Mesothelial cell of epicardium (in vitro differentiated cells): ENCODE measurements at regions not wholly inside any gene's neighbourhood (a gene's known extent, or its start where the extent isn't known, plus 50 kb on each side); places are given as distances from the start of the nearest gene placed in this dataset.

Experiments
- DNase-seq, 2 experiments: peaks; one replicate each; pipeline ENCODE4 v3.0.0; 2021; ENCODE audit warnings: low spot score in 2 of 2; ENCODE audit not compliant: unreplicated experiment in 2 of 2
- H3K27ac Mint-ChIP-seq: 2 replicates; pipeline ENCODE4 v1.8.0; 2021; ENCODE audit warnings: mixed read lengths
- H3K27me3 Mint-ChIP-seq: 2 replicates; pipeline ENCODE4 v1.8.0; 2021; ENCODE audit warnings: low read depth, mixed read lengths
- H3K36me3 Mint-ChIP-seq: 2 replicates; pipeline ENCODE4 v1.8.0; 2021; ENCODE audit warnings: mixed read lengths
- H3K4me1 Mint-ChIP-seq: 2 replicates; pipeline ENCODE4 v1.8.0; 2021; ENCODE audit warnings: mixed read lengths
- H3K4me3 Mint-ChIP-seq: 2 replicates; pipeline ENCODE4 v1.8.0; 2021; ENCODE audit warnings: mild to moderate bottlenecking, moderate library complexity, mixed read lengths
- H3K9me3 Mint-ChIP-seq: 2 replicates; pipeline ENCODE4 v1.8.0; 2021; ENCODE audit warnings: mixed read lengths
- TF ChIP-seq, protein P1 (sequence below): fragments of 200-600 bp; sonication (generic); IDR thresholded peaks from one replicate; pipeline ENCODE4 v1.5.0; 2021; ENCODE audit warnings: antibody characterized with exemption; ENCODE audit not compliant: unreplicated experiment

DNA sequence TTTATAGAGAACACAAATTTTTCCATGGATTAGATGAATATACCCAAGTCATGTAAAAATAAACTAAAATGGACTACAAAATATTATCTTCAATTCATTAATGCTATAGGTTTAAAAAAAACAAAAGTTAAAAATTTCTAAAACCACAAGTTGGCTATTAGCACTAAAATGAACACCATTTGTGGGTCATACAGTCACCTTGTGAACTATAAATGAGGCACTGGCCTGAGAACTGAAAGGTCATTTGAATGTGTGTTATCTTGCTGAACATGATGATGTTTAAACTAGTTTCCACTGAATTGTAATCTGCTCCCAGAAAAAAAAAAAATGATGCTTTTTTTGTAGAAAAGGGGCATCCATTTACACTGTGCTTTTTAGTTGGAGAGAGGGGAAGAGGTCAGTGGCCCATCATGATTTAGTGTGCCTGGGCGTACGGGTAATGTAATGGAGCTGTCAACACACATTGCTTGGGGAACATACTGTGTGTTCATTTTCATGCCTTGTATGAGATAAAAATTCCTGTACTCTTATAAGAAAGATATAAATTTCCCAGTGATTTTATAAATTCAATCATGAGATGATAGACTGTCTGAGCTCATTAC lies 96.6 kb upstream of the FKBP1C start:
- no peaks in the 10 kb centered on the region for H3K27me3 Mint-ChIP-seq
- H3K9me3 Mint-ChIP-seq: peaks cover 6% of the 10 kb centered on the region
- no peaks in the 10 kb centered on the region for H3K36me3 Mint-ChIP-seq
- TF ChIP-seq, protein P1, sequence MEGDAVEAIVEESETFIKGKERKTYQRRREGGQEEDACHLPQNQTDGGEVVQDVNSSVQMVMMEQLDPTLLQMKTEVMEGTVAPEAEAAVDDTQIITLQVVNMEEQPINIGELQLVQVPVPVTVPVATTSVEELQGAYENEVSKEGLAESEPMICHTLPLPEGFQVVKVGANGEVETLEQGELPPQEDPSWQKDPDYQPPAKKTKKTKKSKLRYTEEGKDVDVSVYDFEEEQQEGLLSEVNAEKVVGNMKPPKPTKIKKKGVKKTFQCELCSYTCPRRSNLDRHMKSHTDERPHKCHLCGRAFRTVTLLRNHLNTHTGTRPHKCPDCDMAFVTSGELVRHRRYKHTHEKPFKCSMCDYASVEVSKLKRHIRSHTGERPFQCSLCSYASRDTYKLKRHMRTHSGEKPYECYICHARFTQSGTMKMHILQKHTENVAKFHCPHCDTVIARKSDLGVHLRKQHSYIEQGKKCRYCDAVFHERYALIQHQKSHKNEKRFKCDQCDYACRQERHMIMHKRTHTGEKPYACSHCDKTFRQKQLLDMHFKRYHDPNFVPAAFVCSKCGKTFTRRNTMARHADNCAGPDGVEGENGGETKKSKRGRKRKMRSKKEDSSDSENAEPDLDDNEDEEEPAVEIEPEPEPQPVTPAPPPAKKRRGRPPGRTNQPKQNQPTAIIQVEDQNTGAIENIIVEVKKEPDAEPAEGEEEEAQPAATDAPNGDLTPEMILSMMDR: no peak
- no peak for DNase-seq
- H3K4me3 Mint-ChIP-seq: no peak overlapping the region
- no peak overlapping the region for H3K27ac Mint-ChIP-seq
- H3K4me1 Mint-ChIP-seq: no peaks in the 10 kb centered on the region

DNA sequence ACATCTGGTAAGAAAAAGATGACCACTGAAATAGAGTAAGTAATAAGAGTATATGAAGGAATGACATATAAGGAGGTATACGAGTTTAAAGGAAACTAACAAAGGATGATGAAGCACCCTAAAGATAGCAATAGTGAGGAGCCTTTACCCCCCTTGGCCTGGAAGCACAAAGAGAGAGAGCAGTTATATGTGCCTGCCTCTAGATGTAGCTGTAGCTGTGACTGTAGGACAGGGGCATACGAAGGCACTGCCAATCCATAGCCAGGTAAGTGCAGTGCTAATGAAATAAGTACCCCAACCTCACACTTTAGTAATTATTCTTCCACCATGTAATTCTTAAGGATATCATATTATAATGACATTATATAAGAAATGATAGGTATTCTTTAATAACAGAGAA lies 90.1 kb upstream of the FKBP1C start:
- Mint-ChIP-seq H3K27me3 (no peaks in the 10 kb centered on the region), H3K4me3 (no peak overlapping the region), H3K27ac (no peak overlapping the region), H3K9me3 (no peaks in the 10 kb centered on the region), H3K4me1 (peaks cover under 1% of the 10 kb centered on the region), H3K36me3 (no peaks in the 10 kb centered on the region)
- TF ChIP-seq, protein P1: no peak
- no peak for DNase-seq

DNA sequence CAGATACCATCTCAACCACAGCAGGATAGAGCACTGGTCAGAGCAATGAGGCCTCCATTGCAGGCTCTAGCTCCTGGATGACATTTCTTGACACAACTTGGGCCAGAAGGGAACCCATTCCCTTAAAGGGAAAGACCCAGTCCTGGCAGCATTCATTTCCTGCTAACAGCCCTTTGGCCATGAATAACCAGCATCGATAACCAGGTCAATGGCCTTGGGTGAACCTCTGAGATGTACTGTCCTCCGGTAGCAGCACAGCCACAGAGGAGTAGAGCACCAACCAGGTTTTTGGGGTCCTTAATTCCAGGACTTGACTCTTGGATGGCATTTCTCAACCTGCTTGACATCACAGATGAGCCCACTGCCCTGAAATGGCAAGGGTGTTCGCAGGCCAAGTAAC lies 71.2 kb upstream of the FKBP1C start:
- H3K4me1 Mint-ChIP-seq: no peaks in the 10 kb centered on the region
- H3K27me3 Mint-ChIP-seq: no peaks in the 10 kb centered on the region
- H3K9me3 Mint-ChIP-seq: peaks cover 41% of the 10 kb centered on the region

DNA sequence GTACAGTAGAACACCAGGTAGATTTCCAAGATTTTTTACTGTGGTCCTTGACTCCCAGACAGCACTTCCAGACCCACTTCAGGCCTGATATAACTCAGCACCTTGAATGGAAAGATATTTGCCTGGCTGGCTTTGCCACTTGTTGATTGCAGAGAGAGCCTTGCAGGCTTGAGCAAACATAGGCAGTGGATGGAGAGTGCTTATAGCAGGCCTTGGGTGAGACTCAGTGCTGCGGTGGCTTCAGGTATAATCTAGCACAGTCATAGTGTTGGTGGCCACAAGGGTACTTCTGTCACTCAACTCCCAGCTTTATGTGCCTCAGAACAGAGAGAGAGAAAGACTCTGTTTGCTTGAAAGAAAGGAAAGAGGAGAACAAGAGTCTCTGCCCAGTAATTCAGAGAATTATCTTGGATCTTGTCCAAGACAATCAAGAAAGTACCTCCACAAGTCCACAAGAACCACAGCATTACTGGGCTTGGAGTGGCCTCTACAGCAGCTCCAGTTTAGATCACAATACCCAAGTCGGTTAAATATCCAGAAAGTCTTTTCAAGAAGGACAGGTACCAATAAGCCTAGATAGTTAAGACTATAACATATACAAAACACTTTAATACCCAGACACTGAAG lies 70.5 kb upstream of the FKBP1C start:
- no peak overlapping the region for H3K27ac Mint-ChIP-seq
- H3K4me1 Mint-ChIP-seq: no peaks in the 10 kb centered on the region
- no peak overlapping the region for H3K4me3 Mint-ChIP-seq
- no peak for DNase-seq
- H3K36me3 Mint-ChIP-seq: no peaks in the 10 kb centered on the region
- no peaks in the 10 kb centered on the region for H3K27me3 Mint-ChIP-seq
- H3K9me3 Mint-ChIP-seq: peaks cover 41% of the 10 kb centered on the region
- TF ChIP-seq, protein P1: no peak

More for the DNA sequence above, 71.2 kb upstream of the FKBP1C start:
- DNase-seq: no peak
- TF ChIP-seq, protein P1: no peak
- Mint-ChIP-seq H3K4me3 (no peak overlapping the region), H3K36me3 (no peaks in the 10 kb centered on the region), H3K27ac (no peak overlapping the region)

DNA sequence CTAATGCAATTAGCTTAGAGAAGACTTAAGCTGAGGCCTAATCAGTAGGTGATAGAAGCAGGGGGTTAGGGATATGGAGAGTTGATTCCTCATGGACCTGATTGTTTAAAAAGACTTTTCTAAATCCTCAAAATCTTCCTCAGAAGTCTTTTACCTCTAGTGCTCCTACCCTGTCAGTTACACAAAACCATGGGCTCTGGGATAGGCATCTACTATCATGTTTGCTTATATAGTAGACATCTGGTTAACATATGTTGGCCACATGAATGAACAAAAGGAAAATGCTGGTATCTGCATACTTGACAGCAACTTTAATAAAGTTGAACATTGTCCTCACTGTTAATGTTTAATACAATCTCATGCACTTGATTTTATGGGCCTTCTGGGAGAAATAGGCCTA lies 61.5 kb upstream of the FKBP1C start:
- Mint-ChIP-seq H3K36me3 (no peaks in the 10 kb centered on the region), H3K4me3 (no peak overlapping the region), H3K27ac (no peak overlapping the region), H3K27me3 (no peaks in the 10 kb centered on the region), H3K4me1 (no peaks in the 10 kb centered on the region), H3K9me3 (no peaks in the 10 kb centered on the region)
- TF ChIP-seq, protein P1: no peak
- no peak for DNase-seq
